DMS53 (cell line): ENCODE measurements at regions not wholly inside any gene's neighbourhood (a gene's known extent, or its start where the extent isn't known, plus 50 kb on each side); places are given as distances from the start of the nearest gene placed in this dataset.
A peak's percentile ranks its signal among the peaks of the same experiment; 100 is the strongest.

ENCODE experiments used
- DNase-seq: peaks from one replicate; lab custom pipeline; 2025; lab: John Stamatoyannopoulos, UW

- no peak for DNase-seq
Observed at GRCh38 chr14:65794674-65795279, 382.2 kb downstream of the FUT8 start.

- DNase-seq, result no peak
Observed at GRCh38 chr14:65798216-65798615, 385.7 kb downstream of the FUT8 start.

GRCh38 chr14:65800694-65801093 lies 388.2 kb downstream of the FUT8 start:
- no peak for DNase-seq

GRCh38 chr14:65802196-65802595 lies 389.7 kb downstream of the FUT8 start:
- DNase-seq, result no peak

- DNase-seq, result no peak
Observed at GRCh38 chr14:65803885-65804284, 391.4 kb downstream of the FUT8 start.

- no peak for DNase-seq
Observed at GRCh38 chr14:65804439-65805112, 392.0 kb downstream of the FUT8 start.

GRCh38 chr14:65805113-65805473 lies 392.6 kb downstream of the FUT8 start:
- no peak for DNase-seq

- peak; percentile 7 for DNase-seq
Observed at GRCh38 chr14:65808390-65808789, 395.9 kb downstream of the FUT8 start.

- peak; percentile 64 for DNase-seq
Observed at GRCh38 chr14:65810322-65810721, 397.8 kb downstream of the FUT8 start.

GRCh38 chr14:65813760-65814384 lies 401.3 kb downstream of the FUT8 start:
- no peak for DNase-seq

GRCh38 chr14:65815127-65815526 lies 402.6 kb downstream of the FUT8 start:
- peak; percentile 4 for DNase-seq

GRCh38 chr14:65817011-65817410 lies 404.5 kb downstream of the FUT8 start:
- DNase-seq, result no peak

- no peak for DNase-seq
Observed at GRCh38 chr14:65819569-65819968, 407.0 kb downstream of the FUT8 start.

- no peak for DNase-seq
Observed at GRCh38 chr14:65821224-65821753, 408.8 kb downstream of the FUT8 start.

- peak; percentile 74 for DNase-seq
Observed at GRCh38 chr14:65824285-65824977, 411.9 kb downstream of the FUT8 start.

GRCh38 chr14:65824978-65825299 lies 412.4 kb downstream of the FUT8 start:
- DNase-seq, result no peak

- no peak for DNase-seq
Observed at GRCh38 chr14:65826946-65827345, 414.4 kb downstream of the FUT8 start.

GRCh38 chr14:65827520-65827919 lies 415.0 kb downstream of the FUT8 start:
- no peak for DNase-seq

GRCh38 chr14:65828396-65828795 lies 415.9 kb downstream of the FUT8 start:
- DNase-seq, result no peak

GRCh38 chr14:65832431-65833266 lies 420.1 kb downstream of the FUT8 start:
- peak; percentile 6 for DNase-seq

- no peak for DNase-seq
Observed at GRCh38 chr14:65833267-65833880, 420.8 kb downstream of the FUT8 start.
